Choroid plexus epithelial cell (primary cell): ENCODE measurements at regions not wholly inside any gene's neighbourhood (a gene's known extent, or its start where the extent isn't known, plus 50 kb on each side); places are given as distances from the start of the nearest gene placed in this dataset.

Source experiments
- DNase-seq: peaks from one replicate; pipeline ENCODE4 v3.0.0-alpha.2; 2010; ENCODE audit warnings: low read depth
- H3K4me3 ChIP-seq: 2 replicates; pipeline ENCODE4 v1.5.1; 2011; ENCODE audit warnings: low read depth, mild to moderate bottlenecking, control low read depth, low read length, moderate library complexity
- CTCF ChIP-seq: conservative IDR thresholded peaks from 2 replicates; pipeline ENCODE4 v1.5.1; 2011; ENCODE audit warnings: low read depth, mild to moderate bottlenecking, control low read depth, inconsistent platforms, low read length, moderate library complexity

GRCh38 chr13:39159393-39159792, 121.1 kb downstream of the NHLRC3 start:
- DNase-seq = no peak
- TF ChIP-seq CTCF = no peak
- H3K4me3 ChIP-seq = no peak overlapping the region

GRCh38 chr13:39159846-39160370, 121.7 kb downstream of the NHLRC3 start:
- DNase-seq = no peak
- no peak overlapping the region for H3K4me3 ChIP-seq
- TF ChIP-seq CTCF = no peak

- no peak for TF ChIP-seq CTCF
- no peak overlapping the region for H3K4me3 ChIP-seq
- DNase-seq = no peak
Measured at GRCh38 chr13:39167018-39167417, 128.8 kb downstream of the NHLRC3 start.

- no peak overlapping the region for H3K4me3 ChIP-seq
- no peak for DNase-seq
- TF ChIP-seq CTCF = no peak
Measured at GRCh38 chr13:39170711-39171110, 132.5 kb downstream of the NHLRC3 start.

- DNase-seq = no peak
- H3K4me3 ChIP-seq = no peak overlapping the region
- TF ChIP-seq CTCF = no peak
Measured at GRCh38 chr13:39185326-39185725, 147.1 kb downstream of the NHLRC3 start.

- TF ChIP-seq CTCF = no peak
- H3K4me3 ChIP-seq = no peak overlapping the region
- DNase-seq = no peak
Measured at GRCh38 chr13:39186205-39186875, 148.1 kb downstream of the NHLRC3 start.

- TF ChIP-seq CTCF = no peak
- DNase-seq = no peak
- no peak overlapping the region for H3K4me3 ChIP-seq
Measured at GRCh38 chr13:39189778-39190177, 151.5 kb downstream of the NHLRC3 start.
